Activated CD4-positive, alpha-beta memory T cell treated with anti-CD3 and anti-CD28 coated beads, Interleukin-2, amount 10 ng/mL, durations not matched to agents 7 days and 5 days (primary cell): ENCODE measurements at regions not wholly inside any gene's neighbourhood (a gene's known extent, or its start where the extent isn't known, plus 50 kb on each side); places are given as distances from the start of the nearest gene placed in this dataset.
A peak's percentile ranks its signal among the peaks of the same experiment; 100 is the strongest.

Experiments
- CTCF ChIA-PET: fragments of 350-600 bp; sonication (Branson Sonifier 250); formaldehyde crosslinking; loops from one replicate; lab custom pipeline; 2021; ENCODE audit warnings: antibody characterized with exemption, inconsistent platforms; lab: Charles Lee
- POLR2A ChIA-PET: fragments of 350-600 bp; sonication (Branson Sonifier 250); formaldehyde crosslinking; loops from one replicate; lab custom pipeline; 2021; ENCODE audit warnings: antibody characterized with exemption; lab: Charles Lee
- DNase-seq: peaks from one replicate; pipeline ENCODE4 v3.0.0-alpha.2; 2020
- H3K27ac Mint-ChIP-seq: one replicate; pipeline ENCODE4 v1.8.0; 2021; ENCODE audit warnings: mild to moderate bottlenecking, mixed read lengths
- H3K27me3 Mint-ChIP-seq: one replicate; pipeline ENCODE4 v1.8.0; 2021; ENCODE audit warnings: mixed read lengths
- H3K36me3 Mint-ChIP-seq: one replicate; pipeline ENCODE4 v1.8.0; 2021; ENCODE audit warnings: low read depth, mixed read lengths
- H3K4me1 Mint-ChIP-seq: one replicate; pipeline ENCODE4 v1.8.0; 2021; ENCODE audit warnings: mixed read lengths
- H3K4me3 Mint-ChIP-seq: one replicate; pipeline ENCODE4 v1.8.0; 2021; ENCODE audit warnings: mild to moderate bottlenecking, mixed read lengths
- H3K9me3 Mint-ChIP-seq: one replicate; pipeline ENCODE4 v1.8.0; 2021; ENCODE audit warnings: mixed read lengths

DNA sequence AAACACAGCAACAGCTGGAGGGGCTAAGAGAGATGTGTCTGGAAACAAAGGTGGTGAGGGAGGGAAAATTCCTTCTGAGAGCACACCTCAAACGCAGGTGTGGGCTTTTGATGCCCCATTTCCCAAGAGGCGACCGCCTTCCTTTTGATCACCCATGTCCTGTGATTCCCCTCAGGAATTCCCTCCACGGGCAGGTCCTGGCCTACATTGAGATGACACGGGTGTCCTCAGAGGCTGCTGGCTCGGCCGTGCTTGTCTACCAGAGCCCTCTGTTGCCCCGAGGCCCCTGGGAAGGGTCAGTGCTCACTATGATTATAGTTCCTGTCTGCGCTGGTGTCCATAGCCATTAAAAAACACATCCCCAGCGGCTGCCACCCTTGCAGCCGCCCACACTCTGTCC is 242.6 kb downstream of the TFAP2C start:
- ChIA-PET POLR2A (no interaction called here), CTCF (no interaction called here)
- no peaks in the 10 kb centered on the region for H3K9me3 Mint-ChIP-seq
- H3K4me1 Mint-ChIP-seq = no peaks in the 10 kb centered on the region
- no peaks in the 10 kb centered on the region for H3K36me3 Mint-ChIP-seq
- no peak overlapping the region for H3K4me3 Mint-ChIP-seq
- DNase-seq = no peak
- no peak overlapping the region for H3K27ac Mint-ChIP-seq
- H3K27me3 Mint-ChIP-seq = no peaks in the 10 kb centered on the region

DNA sequence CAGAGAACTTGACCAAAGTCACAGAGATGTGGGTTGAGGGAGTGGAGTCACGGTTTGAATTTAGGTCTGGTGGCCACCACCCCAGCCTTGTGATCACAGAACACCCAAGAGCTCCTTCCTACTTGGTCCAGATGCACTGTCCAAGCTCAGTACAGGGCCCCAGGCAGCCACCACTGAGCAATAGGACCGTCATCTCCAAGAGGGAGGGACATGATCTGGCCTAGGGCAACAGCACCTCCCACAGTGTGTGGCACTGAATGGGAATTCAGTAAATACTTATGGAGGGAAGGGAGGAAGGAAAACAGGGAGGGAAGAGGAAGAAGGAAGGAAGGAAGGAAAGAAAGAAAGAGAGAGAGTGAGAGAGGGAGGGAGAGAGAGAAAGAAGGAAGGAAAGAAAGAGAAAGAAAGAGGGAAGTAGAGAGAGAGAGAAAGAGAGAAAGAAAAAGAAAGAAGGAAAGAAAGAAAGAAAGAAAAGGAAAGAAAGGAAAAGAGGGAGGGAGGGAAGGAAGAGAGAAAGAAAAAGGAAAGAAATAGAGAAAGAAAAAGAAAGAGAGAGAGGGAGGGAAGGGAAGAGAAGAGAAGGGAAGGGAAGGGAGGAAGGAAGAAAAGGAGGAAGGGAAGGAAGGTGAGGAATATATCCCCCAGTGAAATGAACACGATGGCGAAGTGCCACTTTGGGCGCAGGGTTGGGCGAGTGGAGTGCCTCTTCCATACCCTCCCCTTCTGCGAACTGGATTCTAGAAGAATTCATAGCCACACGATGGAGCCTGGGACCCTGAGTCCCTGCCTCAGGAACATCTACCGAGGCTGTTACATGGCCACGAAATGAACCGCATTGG is 243.7 kb downstream of the TFAP2C start:
- ChIA-PET POLR2A (no interaction called here), CTCF (no interaction called here)
- Mint-ChIP-seq H3K27me3 (no peaks in the 10 kb centered on the region), H3K4me3 (no peak overlapping the region), H3K27ac (no peak overlapping the region), H3K9me3 (no peaks in the 10 kb centered on the region), H3K36me3 (no peaks in the 10 kb centered on the region), H3K4me1 (no peaks in the 10 kb centered on the region)
- no peak for DNase-seq

DNA sequence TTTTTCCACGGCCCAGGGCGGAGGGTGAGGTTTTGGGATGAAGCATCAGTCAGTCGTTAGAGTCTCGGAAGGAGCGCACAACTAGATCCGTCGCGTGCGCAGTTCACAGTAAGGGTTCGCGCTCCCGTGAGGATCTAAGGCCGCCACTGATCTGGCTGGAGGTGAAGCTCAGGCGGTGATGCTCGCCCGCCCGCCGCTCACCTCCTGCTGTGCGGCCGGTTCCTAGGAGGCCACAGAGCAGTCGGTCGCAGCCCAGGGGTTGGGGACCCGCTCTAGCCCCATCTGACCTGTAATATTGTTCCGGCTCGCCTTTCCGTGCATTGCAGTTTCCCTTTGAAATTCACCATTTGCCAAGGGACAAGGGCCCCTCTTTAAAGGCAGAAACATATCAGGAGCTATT is 244.7 kb downstream of the TFAP2C start:
- Mint-ChIP-seq H3K27me3 (no peaks in the 10 kb centered on the region), H3K9me3 (no peaks in the 10 kb centered on the region), H3K4me1 (no peaks in the 10 kb centered on the region), H3K36me3 (no peaks in the 10 kb centered on the region), H3K4me3 (no peak overlapping the region), H3K27ac (no peak overlapping the region)
- ChIA-PET POLR2A (no interaction called here), CTCF (no interaction called here)
- DNase-seq = no peak

DNA sequence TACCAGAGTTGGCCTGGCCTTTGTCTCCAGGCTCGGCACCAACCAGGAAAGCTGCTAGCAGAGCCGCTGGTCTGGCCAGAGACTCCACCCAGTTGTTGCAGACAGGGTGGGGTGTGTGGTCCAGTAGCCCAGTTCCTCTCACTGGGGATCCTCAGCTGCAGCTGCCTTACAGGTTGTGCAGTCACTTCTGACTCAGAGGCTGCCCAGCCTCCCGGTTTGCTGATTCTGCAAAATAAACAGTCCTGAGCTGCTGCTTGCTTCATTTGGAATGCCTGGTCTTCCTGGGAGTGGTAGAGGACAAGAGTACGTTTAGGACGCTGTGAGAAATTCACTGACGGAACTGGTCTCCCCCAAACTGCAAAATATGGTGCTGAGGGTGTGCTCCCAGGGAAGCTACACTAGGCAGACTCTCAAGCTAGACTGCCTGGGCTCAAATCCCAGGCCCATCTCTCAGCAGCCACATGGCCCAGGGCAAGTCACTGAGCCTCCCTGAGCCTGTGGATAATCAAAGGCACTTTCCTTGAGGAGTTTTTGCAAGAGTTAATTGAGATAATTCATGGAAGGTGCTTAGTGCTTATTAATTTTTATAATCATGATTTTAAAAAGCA is 246.1 kb downstream of the TFAP2C start:
- Mint-ChIP-seq H3K27me3 (no peaks in the 10 kb centered on the region), H3K4me1 (no peaks in the 10 kb centered on the region), H3K36me3 (no peaks in the 10 kb centered on the region), H3K9me3 (no peaks in the 10 kb centered on the region), H3K27ac (no peak overlapping the region), H3K4me3 (no peak overlapping the region)
- CTCF ChIA-PET = no interaction called here
- POLR2A ChIA-PET = no interaction called here
- DNase-seq = no peak

DNA sequence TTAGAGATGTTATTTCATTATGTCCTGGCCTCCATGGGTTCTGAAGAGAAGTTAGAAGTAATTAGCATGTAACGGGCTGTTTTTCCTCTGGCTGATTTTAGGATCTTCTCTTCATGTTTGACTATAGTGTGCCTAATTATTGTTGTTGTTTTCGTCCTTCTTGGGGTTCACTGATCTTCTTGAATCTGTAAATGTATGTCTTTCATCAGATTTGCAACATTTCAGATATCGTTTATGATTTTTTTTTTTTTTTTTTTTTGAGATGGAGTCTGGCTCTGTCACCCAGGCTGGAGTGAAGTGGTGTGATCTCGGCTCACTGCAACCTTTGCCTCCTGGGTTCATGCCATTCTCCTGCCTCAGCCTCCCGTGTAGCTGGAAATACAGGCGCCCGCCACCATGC is 246.7 kb downstream of the TFAP2C start:
- H3K4me3 Mint-ChIP-seq = no peak overlapping the region
- no peak for DNase-seq
- H3K4me1 Mint-ChIP-seq = no peaks in the 10 kb centered on the region
- no peaks in the 10 kb centered on the region for H3K27me3 Mint-ChIP-seq
- no peak overlapping the region for H3K27ac Mint-ChIP-seq
- POLR2A ChIA-PET = no interaction called here
- CTCF ChIA-PET = no interaction called here
- no peaks in the 10 kb centered on the region for H3K9me3 Mint-ChIP-seq
- H3K36me3 Mint-ChIP-seq = no peaks in the 10 kb centered on the region

DNA sequence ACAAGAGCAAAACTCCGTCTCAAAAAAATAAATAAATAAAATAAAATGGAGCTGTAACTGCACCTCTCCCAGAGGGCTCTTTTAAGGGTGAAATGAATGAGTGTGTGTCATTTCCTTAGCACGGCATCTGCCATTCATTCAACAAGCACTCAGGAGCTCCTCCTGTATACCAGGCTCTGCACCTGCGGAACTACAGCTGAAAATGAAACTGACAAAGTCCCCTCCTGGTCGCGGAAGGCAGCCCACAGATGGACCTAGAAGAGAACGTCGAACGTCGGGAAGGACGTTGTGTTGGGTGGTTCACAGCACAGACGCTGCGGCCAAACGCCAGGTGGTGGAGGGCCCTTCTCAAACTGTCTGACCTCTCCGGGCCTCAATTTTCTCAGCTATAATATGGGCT is 256.4 kb downstream of the TFAP2C start:
- no peaks in the 10 kb centered on the region for H3K27me3 Mint-ChIP-seq

DNA sequence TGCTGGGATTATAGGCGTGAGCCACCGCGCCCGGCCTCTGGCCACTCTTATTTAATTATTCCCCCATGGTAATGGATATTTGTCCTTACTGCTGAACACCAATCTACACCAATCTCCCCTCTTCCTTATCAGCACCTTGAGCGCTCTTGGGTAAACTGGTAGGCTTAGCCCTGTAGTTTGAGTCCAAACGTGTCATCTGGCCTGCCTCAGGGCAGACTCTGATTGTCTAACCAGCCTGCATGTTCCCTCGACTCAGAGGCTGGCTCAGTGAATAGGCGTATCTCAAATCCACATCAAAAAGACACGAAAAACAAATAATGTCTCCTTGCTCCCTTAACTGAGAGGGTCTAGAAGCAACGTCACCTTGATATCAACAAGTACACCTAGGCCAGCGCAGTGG is 260.9 kb downstream of the TFAP2C start:
- peaks cover 12% of the 10 kb centered on the region for H3K4me1 Mint-ChIP-seq
- H3K27me3 Mint-ChIP-seq = no peaks in the 10 kb centered on the region
- H3K36me3 Mint-ChIP-seq = no peaks in the 10 kb centered on the region
- ChIA-PET POLR2A (no interaction called here), CTCF (no interaction called here)
- no peak overlapping the region for H3K4me3 Mint-ChIP-seq
- no peak overlapping the region for H3K27ac Mint-ChIP-seq
- H3K9me3 Mint-ChIP-seq = peaks cover 8% of the 10 kb centered on the region
- no peak for DNase-seq

More for the DNA sequence above, 256.4 kb downstream of the TFAP2C start:
- no peaks in the 10 kb centered on the region for H3K4me1 Mint-ChIP-seq
- no peak overlapping the region for H3K4me3 Mint-ChIP-seq
- POLR2A ChIA-PET = no interaction called here
- DNase-seq = no peak
- no peaks in the 10 kb centered on the region for H3K9me3 Mint-ChIP-seq
- no peak overlapping the region for H3K27ac Mint-ChIP-seq
- CTCF ChIA-PET = no interaction called here
- no peaks in the 10 kb centered on the region for H3K36me3 Mint-ChIP-seq

DNA sequence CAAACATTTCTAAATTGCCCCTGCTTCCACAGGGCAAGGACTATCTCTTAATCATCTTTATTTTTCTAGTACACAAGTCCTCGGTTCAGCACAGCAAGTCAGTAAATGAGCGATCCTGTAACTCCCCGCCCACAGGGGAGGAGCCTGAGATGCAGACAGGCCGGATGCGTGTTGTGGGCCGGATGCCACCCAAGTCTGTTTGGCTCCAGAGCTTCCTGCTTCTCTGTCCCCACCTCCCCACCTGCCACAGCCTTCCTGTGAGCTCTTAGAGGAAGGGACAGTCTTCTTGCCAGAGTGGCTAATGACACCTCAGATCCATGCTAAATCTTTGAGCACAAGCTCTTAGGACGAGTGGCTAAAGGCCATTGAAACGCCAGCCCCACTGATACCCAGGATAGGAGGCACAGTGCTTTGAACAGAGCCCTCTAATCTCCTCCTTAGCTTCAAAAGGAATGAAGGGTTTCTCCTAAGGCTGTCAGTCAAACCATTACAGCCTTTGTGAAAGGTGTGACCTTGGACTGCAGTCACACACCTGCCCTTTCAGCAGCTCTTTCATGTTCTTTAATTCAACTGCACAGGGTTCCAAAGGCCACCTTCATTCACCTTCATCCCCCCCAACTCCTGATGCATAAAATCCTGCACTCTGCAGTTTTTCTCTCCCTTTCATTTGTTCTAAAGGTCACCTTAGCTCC is 264.3 kb downstream of the TFAP2C start:
- POLR2A ChIA-PET = no interaction called here
- H3K27ac Mint-ChIP-seq = no peak overlapping the region
- H3K4me1 Mint-ChIP-seq = peaks cover 12% of the 10 kb centered on the region
- peaks cover 11% of the 10 kb centered on the region for H3K9me3 Mint-ChIP-seq
- H3K27me3 Mint-ChIP-seq = no peaks in the 10 kb centered on the region
- H3K4me3 Mint-ChIP-seq = no peak overlapping the region
- DNase-seq = peak; percentile 54
- CTCF ChIA-PET = no interaction called here
- H3K36me3 Mint-ChIP-seq = no peaks in the 10 kb centered on the region

DNA sequence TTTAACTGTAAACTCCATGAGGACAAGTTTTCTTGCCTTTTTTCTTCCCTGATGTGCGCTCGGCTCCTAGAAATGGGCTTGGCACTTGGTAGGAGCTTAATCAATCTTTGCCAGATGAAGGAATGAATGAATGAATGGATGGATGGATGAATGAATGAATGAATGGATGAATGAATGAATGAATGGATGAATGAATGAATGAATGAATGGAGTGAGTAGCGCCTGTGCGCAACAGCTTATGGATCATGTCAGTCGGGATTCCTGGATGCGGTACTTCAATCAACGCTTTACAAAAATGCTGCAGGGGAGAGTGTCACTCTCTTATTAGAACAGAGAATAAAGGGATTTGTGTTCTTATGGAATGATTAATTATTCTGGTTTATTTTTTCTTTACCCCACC is 267.3 kb downstream of the TFAP2C start:
- no peak overlapping the region for H3K27ac Mint-ChIP-seq
- peaks cover 11% of the 10 kb centered on the region for H3K9me3 Mint-ChIP-seq
- H3K4me1 Mint-ChIP-seq = peaks cover 12% of the 10 kb centered on the region
- no peak for DNase-seq
- no peak overlapping the region for H3K4me3 Mint-ChIP-seq
- ChIA-PET CTCF (no interaction called here), POLR2A (no interaction called here)
- no peaks in the 10 kb centered on the region for H3K27me3 Mint-ChIP-seq
- no peaks in the 10 kb centered on the region for H3K36me3 Mint-ChIP-seq

DNA sequence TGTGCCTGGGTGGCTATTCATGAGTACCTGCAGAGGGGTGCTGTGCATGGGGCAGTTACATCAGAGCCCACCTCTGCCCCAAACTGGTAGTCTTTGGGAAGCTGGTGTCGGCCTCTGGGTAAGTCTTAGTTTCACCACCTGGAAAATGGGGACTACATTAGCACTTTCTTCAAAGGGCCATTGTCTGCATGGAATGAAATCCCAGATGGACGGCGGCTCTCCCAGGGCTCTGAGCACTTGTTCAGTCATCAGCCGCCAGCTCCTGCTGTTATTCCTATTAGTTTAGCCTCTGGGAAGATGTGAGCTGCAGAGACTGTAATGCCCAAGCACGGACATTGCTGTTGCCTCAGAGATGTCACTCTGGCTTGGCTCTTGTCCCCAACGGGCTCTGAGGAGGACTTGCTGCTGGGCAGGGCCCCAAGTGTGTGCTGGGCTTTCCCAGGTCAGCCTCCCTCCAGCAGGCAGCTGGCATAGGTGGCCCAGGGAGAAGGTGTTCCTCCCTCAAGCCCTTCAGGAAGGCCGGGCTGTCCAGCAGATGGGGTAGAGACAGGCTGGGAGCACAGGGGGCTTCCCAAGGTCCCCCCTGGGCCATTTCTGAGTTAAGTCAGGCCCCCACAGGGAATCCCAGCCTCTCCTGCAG is 268.3 kb downstream of the TFAP2C start:
- no peak overlapping the region for H3K27ac Mint-ChIP-seq
- ChIA-PET POLR2A (no interaction called here), CTCF (no interaction called here)
- no peak overlapping the region for H3K4me3 Mint-ChIP-seq
- H3K36me3 Mint-ChIP-seq = no peaks in the 10 kb centered on the region
- no peak for DNase-seq
- H3K9me3 Mint-ChIP-seq = peaks cover 11% of the 10 kb centered on the region
- H3K27me3 Mint-ChIP-seq = no peaks in the 10 kb centered on the region
- peaks cover 12% of the 10 kb centered on the region for H3K4me1 Mint-ChIP-seq

DNA sequence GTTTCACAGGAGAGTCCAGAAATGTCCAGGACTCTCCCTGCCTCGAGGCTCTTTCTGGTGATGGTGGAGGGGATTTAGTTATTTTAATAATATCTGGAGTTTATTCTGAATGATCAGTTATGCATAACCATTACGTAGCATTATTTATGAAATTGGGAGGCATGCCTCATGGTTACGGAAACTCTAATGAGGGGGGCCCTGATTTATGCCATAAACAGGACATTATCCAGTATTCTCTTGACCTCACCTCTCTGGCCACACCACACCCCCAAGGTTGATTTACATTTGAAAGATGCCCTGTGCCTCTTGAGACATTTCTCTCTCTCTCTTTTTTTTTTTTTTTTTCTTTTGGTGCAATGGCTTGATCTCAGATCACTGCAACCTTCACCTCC is 268.8 kb downstream of the TFAP2C start:
- Mint-ChIP-seq H3K4me1 (peaks cover 10% of the 10 kb centered on the region), H3K4me3 (no peak overlapping the region), H3K36me3 (no peaks in the 10 kb centered on the region), H3K9me3 (peaks cover 9% of the 10 kb centered on the region), H3K27me3 (no peaks in the 10 kb centered on the region), H3K27ac (no peak overlapping the region)
- POLR2A ChIA-PET = no interaction called here
- no peak for DNase-seq
- CTCF ChIA-PET = no interaction called here

DNA sequence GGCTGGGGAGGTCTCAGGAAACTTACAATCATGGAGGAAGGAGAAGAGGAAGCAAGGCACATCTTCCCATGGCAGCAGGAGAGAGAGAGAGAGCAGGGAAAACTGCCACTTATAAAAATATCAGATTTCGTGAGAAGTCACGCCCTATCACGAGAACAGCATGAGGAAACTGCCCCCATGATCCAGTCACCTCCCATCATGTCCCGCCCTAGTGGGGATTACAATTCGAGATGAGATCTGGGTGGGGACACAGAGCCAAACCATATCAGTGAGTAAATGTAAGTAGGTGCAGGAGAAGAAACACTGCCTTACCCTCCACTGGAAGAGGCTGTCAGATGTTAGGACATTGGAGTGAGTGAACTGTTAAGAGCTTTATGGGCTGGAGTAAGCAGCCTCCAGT is 270.4 kb downstream of the TFAP2C start:
- Mint-ChIP-seq H3K4me3 (no peak overlapping the region), H3K9me3 (peaks cover 5% of the 10 kb centered on the region), H3K4me1 (peaks cover 2% of the 10 kb centered on the region), H3K27me3 (no peaks in the 10 kb centered on the region), H3K27ac (no peak overlapping the region), H3K36me3 (no peaks in the 10 kb centered on the region)
- CTCF ChIA-PET = no interaction called here
- no peak for DNase-seq
- POLR2A ChIA-PET = no interaction called here

DNA sequence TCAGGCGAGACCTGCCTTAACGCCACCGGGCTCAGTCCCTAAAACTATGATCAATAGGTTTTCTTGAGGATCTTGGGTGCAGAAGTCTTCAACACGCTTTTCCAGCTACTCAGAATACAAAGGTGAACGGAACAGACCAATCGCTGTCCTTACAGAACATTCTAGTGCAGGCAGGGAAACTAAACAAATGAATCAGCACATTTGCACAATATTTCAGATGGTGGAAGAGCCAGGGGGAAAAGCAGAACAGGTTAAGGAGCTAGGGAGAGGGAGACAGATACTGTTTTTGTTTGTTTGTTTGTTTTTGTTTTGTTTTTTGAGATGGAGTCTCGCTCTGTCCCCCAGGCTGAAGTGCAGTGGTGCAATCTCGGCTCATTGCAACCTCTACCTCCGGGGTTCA is 271.1 kb downstream of the TFAP2C start:
- DNase-seq = no peak
- ChIA-PET POLR2A (no interaction called here), CTCF (no interaction called here)
- no peaks in the 10 kb centered on the region for H3K27me3 Mint-ChIP-seq
- H3K27ac Mint-ChIP-seq = no peak overlapping the region
- no peaks in the 10 kb centered on the region for H3K36me3 Mint-ChIP-seq
- H3K4me1 Mint-ChIP-seq = no peaks in the 10 kb centered on the region
- no peak overlapping the region for H3K4me3 Mint-ChIP-seq
- peaks cover 4% of the 10 kb centered on the region for H3K9me3 Mint-ChIP-seq
